ENCODE measurements at regions not wholly inside any gene's neighbourhood (a gene's known extent, or its start where the extent isn't known, plus 50 kb on each side); places are given as distances from the start of the nearest gene placed in this dataset.

DNA sequence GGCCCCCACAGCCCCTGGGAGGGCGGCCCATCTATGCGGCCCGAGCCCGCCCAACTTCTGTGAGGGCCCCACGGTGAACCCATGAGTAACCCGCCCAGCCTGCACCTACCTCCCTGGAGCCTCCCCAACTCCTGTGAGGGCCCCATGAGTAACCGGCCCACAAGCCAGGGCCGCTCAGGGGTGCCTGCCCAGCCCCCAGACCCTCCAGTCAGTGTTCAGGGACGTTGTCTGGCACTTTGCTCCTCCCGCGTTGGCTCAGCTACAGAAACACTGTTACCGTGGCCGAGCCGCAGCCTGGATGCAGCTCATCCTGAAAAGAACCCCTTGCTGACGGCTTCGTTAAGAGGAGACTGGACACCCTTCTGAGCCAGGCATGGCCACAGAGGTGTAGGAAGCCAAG, 179.6 kb downstream of the BRD1 start:
- Histone ChIP-seq H3K9ac (ENCODE audit: low read length) (no peak overlapping the region), H3K27ac (ENCODE audit: low read depth, low read length) (no peak overlapping the region), H3K9me3 (ENCODE audit: insufficient read depth, low read length) (no peaks in the 10 kb centered on the region), H3F3A (ENCODE audit: insufficient read depth) (no peaks in the 10 kb centered on the region), H3K9me2 (replicated peaks; ENCODE audit: insufficient read depth, low read length) (no peaks in the 10 kb centered on the region), H3K4me3 (ENCODE audit: insufficient read depth, low read length, poor library complexity, severe bottlenecking) (no peak overlapping the region), H3K27me3 (ENCODE audit: low read length) (no peaks in the 10 kb centered on the region), H2AFZ (ENCODE audit: low read depth, low read length, severe bottlenecking) (no peak overlapping the region), H4K20me1 (ENCODE audit: low read depth, low read length) (no peaks in the 10 kb centered on the region), H3K79me2 (ENCODE audit: insufficient read depth, low read length) (peaks cover 83% of the 10 kb centered on the region), H3K36me3 (ENCODE audit: low read length) (no peaks in the 10 kb centered on the region), H3K4me2 (ENCODE audit: low read depth, low read length, poor library complexity, severe bottlenecking) (no peak overlapping the region)
- TF ChIP-seq, protein P1, sequence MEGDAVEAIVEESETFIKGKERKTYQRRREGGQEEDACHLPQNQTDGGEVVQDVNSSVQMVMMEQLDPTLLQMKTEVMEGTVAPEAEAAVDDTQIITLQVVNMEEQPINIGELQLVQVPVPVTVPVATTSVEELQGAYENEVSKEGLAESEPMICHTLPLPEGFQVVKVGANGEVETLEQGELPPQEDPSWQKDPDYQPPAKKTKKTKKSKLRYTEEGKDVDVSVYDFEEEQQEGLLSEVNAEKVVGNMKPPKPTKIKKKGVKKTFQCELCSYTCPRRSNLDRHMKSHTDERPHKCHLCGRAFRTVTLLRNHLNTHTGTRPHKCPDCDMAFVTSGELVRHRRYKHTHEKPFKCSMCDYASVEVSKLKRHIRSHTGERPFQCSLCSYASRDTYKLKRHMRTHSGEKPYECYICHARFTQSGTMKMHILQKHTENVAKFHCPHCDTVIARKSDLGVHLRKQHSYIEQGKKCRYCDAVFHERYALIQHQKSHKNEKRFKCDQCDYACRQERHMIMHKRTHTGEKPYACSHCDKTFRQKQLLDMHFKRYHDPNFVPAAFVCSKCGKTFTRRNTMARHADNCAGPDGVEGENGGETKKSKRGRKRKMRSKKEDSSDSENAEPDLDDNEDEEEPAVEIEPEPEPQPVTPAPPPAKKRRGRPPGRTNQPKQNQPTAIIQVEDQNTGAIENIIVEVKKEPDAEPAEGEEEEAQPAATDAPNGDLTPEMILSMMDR (IDR thresholded peaks at IDR 0.05; ENCODE audit: insufficient read depth, low read length, poor library complexity, severe bottlenecking) = peak; percentile 5
- TF ChIP-seq EZH2phosphoT487 (conservative IDR thresholded peaks at IDR 0.05; ENCODE audit: low read length) = no peak

DNA sequence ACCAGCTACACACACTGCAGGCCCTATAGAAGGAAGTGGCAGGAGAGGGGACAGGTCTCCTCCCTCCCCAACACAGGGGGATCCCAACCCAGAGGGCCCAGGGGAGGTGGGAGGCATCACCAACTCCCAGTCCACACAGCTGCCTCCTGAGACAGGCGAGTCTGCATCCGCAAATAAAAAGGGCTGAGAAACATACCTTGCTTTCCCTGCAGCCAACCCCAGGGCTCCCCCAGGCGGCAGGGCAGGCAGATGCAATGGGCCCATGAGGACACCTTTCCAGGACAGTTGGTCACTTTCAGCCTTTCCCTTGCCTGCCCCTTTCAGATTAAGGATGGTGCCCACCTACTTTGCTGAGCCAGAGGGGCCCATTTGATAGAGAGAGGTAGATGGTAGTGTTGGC, 180.0 kb downstream of the BRD1 start:
- H3K4me2 ChIP-seq (ENCODE audit: low read depth, low read length, poor library complexity, severe bottlenecking) = no peak overlapping the region
- H3K9me3 ChIP-seq (ENCODE audit: insufficient read depth, low read length) = no peaks in the 10 kb centered on the region
- no peaks in the 10 kb centered on the region for H3K9me2 ChIP-seq (replicated peaks; ENCODE audit: insufficient read depth, low read length)
- H3K9ac ChIP-seq (ENCODE audit: low read length) = no peak overlapping the region
- H3K27ac ChIP-seq (ENCODE audit: low read depth, low read length) = no peak overlapping the region
- H4K20me1 ChIP-seq (ENCODE audit: low read depth, low read length) = no peaks in the 10 kb centered on the region
- no peaks in the 10 kb centered on the region for H3K27me3 ChIP-seq (ENCODE audit: low read length)
- TF ChIP-seq, protein P1 (IDR thresholded peaks at IDR 0.05; ENCODE audit: insufficient read depth, low read length, poor library complexity, severe bottlenecking) = peak; percentile 21
- TF ChIP-seq EZH2phosphoT487 (conservative IDR thresholded peaks at IDR 0.05; ENCODE audit: low read length) = no peak
- H3F3A ChIP-seq (ENCODE audit: insufficient read depth) = no peaks in the 10 kb centered on the region
- H2AFZ ChIP-seq (ENCODE audit: low read depth, low read length, severe bottlenecking) = no peak overlapping the region
- H3K4me3 ChIP-seq (ENCODE audit: insufficient read depth, low read length, poor library complexity, severe bottlenecking) = no peak overlapping the region
- H3K79me2 ChIP-seq (ENCODE audit: insufficient read depth, low read length) = peaks cover 83% of the 10 kb centered on the region
- H3K36me3 ChIP-seq (ENCODE audit: low read length) = no peaks in the 10 kb centered on the region

DNA sequence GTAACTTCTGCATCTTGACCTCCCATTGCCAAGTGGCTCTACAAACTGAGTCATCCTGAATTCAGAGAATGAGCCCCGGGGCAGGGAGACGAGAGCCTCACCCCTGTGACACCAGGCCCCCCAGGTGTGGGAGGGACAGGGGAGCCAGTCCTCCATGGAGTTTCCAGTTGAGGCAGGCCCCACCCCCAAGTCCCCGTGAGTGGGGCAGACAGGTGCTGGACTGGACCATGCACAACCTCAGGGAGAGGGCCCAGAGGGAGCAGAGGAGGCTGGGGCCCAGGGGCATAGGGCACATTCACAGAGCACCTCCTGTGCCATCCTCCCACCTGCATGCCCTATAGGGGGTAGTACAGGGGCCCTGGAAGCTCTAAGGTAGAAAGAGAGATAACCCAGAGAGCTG, 180.8 kb downstream of the BRD1 start:
- Histone ChIP-seq H3K36me3 (ENCODE audit: low read length) (no peaks in the 10 kb centered on the region), H2AFZ (ENCODE audit: low read depth, low read length, severe bottlenecking) (no peak overlapping the region), H3K9ac (ENCODE audit: low read length) (no peak overlapping the region), H3K4me2 (ENCODE audit: low read depth, low read length, poor library complexity, severe bottlenecking) (no peak overlapping the region), H3K27ac (ENCODE audit: low read depth, low read length) (no peak overlapping the region), H3K9me2 (replicated peaks; ENCODE audit: insufficient read depth, low read length) (no peaks in the 10 kb centered on the region), H3K4me3 (ENCODE audit: insufficient read depth, low read length, poor library complexity, severe bottlenecking) (no peak overlapping the region), H3K9me3 (ENCODE audit: insufficient read depth, low read length) (no peaks in the 10 kb centered on the region), H4K20me1 (ENCODE audit: low read depth, low read length) (no peaks in the 10 kb centered on the region), H3F3A (ENCODE audit: insufficient read depth) (no peaks in the 10 kb centered on the region), H3K79me2 (ENCODE audit: insufficient read depth, low read length) (peaks cover 82% of the 10 kb centered on the region), H3K27me3 (ENCODE audit: low read length) (no peaks in the 10 kb centered on the region)
- TF ChIP-seq EZH2phosphoT487 (conservative IDR thresholded peaks at IDR 0.05; ENCODE audit: low read length) = no peak
- TF ChIP-seq, protein P1 (IDR thresholded peaks at IDR 0.05; ENCODE audit: insufficient read depth, low read length, poor library complexity, severe bottlenecking) = no peak
